Testis (tissue), 2 donors: ENCODE measurements at regions not wholly inside any gene's neighbourhood (a gene's known extent, or its start where the extent isn't known, plus 50 kb on each side); places are given as distances from the start of the nearest gene placed in this dataset.

Source experiments
- DNase-seq: peaks from one replicate; pipeline ENCODE4 v3.0.0-alpha.2; 2019
- H3K27ac ChIP-seq, 2 donors: fragments of 200-600 bp; sonication (generic); one replicate each; pipeline ENCODE4 v1.5.1; 2019
- H3K27me3 ChIP-seq: fragments of 200-600 bp; sonication (generic); one replicate; pipeline ENCODE4 v1.5.1; 2019
- H3K36me3 ChIP-seq: fragments of 200-600 bp; sonication (generic); one replicate; pipeline ENCODE4 v1.5.1; 2017; ENCODE audit warnings: low read depth; ENCODE audit errors: missing control alignments
- H3K4me1 ChIP-seq: fragments of 200-600 bp; sonication (generic); one replicate; pipeline ENCODE4 v1.5.1; 2019
- H3K4me3 ChIP-seq, 2 donors: fragments of 200-600 bp; sonication (generic); one replicate each; pipeline ENCODE4 v1.5.1; 2017 to 2019
- H3K9me3 ChIP-seq: fragments of 200-600 bp; sonication (generic); one replicate; pipeline ENCODE4 v1.5.1; 2017
- POLR2A ChIP-seq: fragments of 450-650 bp; IDR thresholded peaks from one replicate; pipeline ENCODE4 v1.6.1; 2017; ENCODE audit warnings: antibody characterized with exemption, mild to moderate bottlenecking, moderate library complexity
- WGBS, 2 donors: methylation state at CpG; one replicate each; pipeline ENCODE4 v1.1.5; 2018; 5-methylcytosine and 5-hydroxymethylcytosine counted together
- intact Hi-C: fragments of 100-400 bp; cut with DNase I; formaldehyde crosslinking; loops from one replicate; pipeline ENCODE4 v1.15.1; 2023; ENCODE audit warnings: low total_unique reads
- TF ChIP-seq, protein P1 (sequence below), 3 experiments: fragments of 450-650 bp in 2 of 3; fragments of 200-600 bp in 1 of 3; sonication (generic) in 1 of 3; IDR thresholded peaks; one replicate each; pipeline ENCODE4 v1.5.1; 2016 to 2019; ENCODE audit warnings: antibody characterized with exemption in 3 of 3, mild to moderate bottlenecking in 2 of 3, moderate library complexity in 1 of 3

GRCh38 chr3:111143-112069 lies 85.2 kb upstream of the CHL1 start:
- H3K9me3 ChIP-seq, result no peaks in the 10 kb centered on the region
- TF ChIP-seq POLR2A, result no peak
- TF ChIP-seq, protein P1, sequence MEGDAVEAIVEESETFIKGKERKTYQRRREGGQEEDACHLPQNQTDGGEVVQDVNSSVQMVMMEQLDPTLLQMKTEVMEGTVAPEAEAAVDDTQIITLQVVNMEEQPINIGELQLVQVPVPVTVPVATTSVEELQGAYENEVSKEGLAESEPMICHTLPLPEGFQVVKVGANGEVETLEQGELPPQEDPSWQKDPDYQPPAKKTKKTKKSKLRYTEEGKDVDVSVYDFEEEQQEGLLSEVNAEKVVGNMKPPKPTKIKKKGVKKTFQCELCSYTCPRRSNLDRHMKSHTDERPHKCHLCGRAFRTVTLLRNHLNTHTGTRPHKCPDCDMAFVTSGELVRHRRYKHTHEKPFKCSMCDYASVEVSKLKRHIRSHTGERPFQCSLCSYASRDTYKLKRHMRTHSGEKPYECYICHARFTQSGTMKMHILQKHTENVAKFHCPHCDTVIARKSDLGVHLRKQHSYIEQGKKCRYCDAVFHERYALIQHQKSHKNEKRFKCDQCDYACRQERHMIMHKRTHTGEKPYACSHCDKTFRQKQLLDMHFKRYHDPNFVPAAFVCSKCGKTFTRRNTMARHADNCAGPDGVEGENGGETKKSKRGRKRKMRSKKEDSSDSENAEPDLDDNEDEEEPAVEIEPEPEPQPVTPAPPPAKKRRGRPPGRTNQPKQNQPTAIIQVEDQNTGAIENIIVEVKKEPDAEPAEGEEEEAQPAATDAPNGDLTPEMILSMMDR (IDR thresholded peaks at IDR 0.05), result no peak
- DNase-seq, result no peak
- H3K36me3 ChIP-seq, result no peaks in the 10 kb centered on the region
- intact Hi-C loops, result no loop called here
- no peaks in the 10 kb centered on the region for H3K27me3 ChIP-seq
- no peaks in the 10 kb centered on the region for H3K4me1 ChIP-seq
- WGBS, 2 donors, result 86 to 87% methylated on average over 8 of the region's 8 CpGs
- H3K4me3 ChIP-seq, result no peak overlapping the region
- no peak overlapping the region for H3K27ac ChIP-seq

GRCh38 chr3:112773-113172 lies 83.8 kb upstream of the CHL1 start:
- H3K27me3 ChIP-seq, result no peaks in the 10 kb centered on the region
- H3K4me3 ChIP-seq, result no peak overlapping the region
- no peaks in the 10 kb centered on the region for H3K4me1 ChIP-seq
- H3K36me3 ChIP-seq, result no peaks in the 10 kb centered on the region
- DNase-seq, result no peak
- H3K27ac ChIP-seq, result no peak overlapping the region
- intact Hi-C loops, result no loop called here
- no peak for TF ChIP-seq POLR2A
- TF ChIP-seq, protein P1 (IDR thresholded peaks at IDR 0.05), result no peak
- H3K9me3 ChIP-seq, result no peaks in the 10 kb centered on the region
- whole genome bisulfite sequencing, 2 donors, result 73 to 75% methylated on average over 2 of the region's 2 CpGs

- Histone ChIP-seq H3K27ac (no peak overlapping the region), H3K27me3 (no peaks in the 10 kb centered on the region), H3K36me3 (no peaks in the 10 kb centered on the region), H3K4me1 (no peaks in the 10 kb centered on the region), H3K9me3 (no peaks in the 10 kb centered on the region), H3K4me3 (no peak overlapping the region)
- DNase-seq, result no peak
- 77 to 86% methylated on average over 1 of the region's 1 CpG for WGBS, 2 donors
- intact Hi-C loops, result no loop called here
- TF ChIP-seq, protein P1 (IDR thresholded peaks at IDR 0.05), result no peak
- no peak for TF ChIP-seq POLR2A
Measured at GRCh38 chr3:118666-119065, 77.9 kb upstream of the CHL1 start.

DNA sequence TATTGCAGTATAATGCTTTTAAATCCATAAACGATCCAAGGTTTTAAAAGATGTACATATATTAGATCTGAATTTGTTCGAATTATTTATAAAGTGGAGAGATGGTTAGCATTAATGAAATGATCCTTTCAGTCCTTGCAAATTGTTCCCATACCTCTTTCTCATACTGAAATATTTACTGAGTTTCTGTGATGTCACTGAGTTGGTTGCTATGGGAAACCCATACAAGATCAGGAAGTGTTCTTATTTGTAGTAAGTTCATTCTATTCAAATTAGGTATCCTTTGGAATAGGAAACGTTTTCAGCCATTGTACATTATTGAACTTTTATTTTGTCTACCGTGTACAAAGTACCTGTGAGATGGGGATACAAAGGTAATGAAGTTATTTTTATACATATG lies 73.2 kb upstream of the CHL1 start:
- 80 to 83% methylated on average over 4 of the region's 4 CpGs for WGBS, 2 donors
- DNase-seq, result no peak
- no peaks in the 10 kb centered on the region for H3K4me1 ChIP-seq
- intact Hi-C loops, result no loop called here
- H3K27me3 ChIP-seq, result no peaks in the 10 kb centered on the region
- no peak for TF ChIP-seq POLR2A
- TF ChIP-seq, protein P1 (IDR thresholded peaks at IDR 0.05), result no peak
- no peaks in the 10 kb centered on the region for H3K36me3 ChIP-seq
- H3K9me3 ChIP-seq, result no peaks in the 10 kb centered on the region
- H3K4me3 ChIP-seq, result no peak overlapping the region
- no peak overlapping the region for H3K27ac ChIP-seq
